T-cell (primary cell): ENCODE measurements at regions not wholly inside any gene's neighbourhood (a gene's known extent, or its start where the extent isn't known, plus 50 kb on each side); places are given as distances from the start of the nearest gene placed in this dataset.

Source experiments
- ATAC-seq, 4 experiments: fragments of 200-7000 bp in 3 of 4; fragments of 150-1000 bp in 1 of 4; cut with Tn5 transposase; replicated peaks in 1 of 4; 1 replicate in 3 of 4; 2 replicates in 1 of 4; pipeline ENCODE4 v1.10.0; 2021; ENCODE audit warnings: moderate library complexity in 3 of 4, mild to moderate bottlenecking in 2 of 4, moderate number of reproducible peaks in 1 of 4
- CTCF ChIA-PET, 2 donors: fragments of 300-600 bp; sonication (Branson Sonifier 250); formaldehyde crosslinking; loops; one replicate each; lab custom pipeline; 2022; ENCODE audit warnings: antibody characterized with exemption in 2 of 2; lab: Charles Lee
- POLR2A ChIA-PET, 2 donors: fragments of 300-600 bp; sonication (Branson Sonifier 250); formaldehyde crosslinking; loops; one replicate each; lab custom pipeline; 2022; ENCODE audit warnings: antibody characterized with exemption in 2 of 2; lab: Charles Lee
- DNase-seq, 35 experiments: peaks; one replicate each; pipeline versions ENCODE4 v3.0.0 to v3.0.0-alpha.2; 2013 to 2023
- H3K27ac ChIP-seq: one replicate; pipeline ENCODE4 v1.5.1; 2013; ENCODE audit warnings: low read length
- H3K27me3 ChIP-seq, 2 experiments: replicated peaks in 1 of 2; 1 replicate in 1 of 2; 2 replicates in 1 of 2; pipeline versions ENCODE4 v1.6.1 to v1.7.0; 2013; ENCODE audit warnings: low read length in 1 of 2, mixed read lengths in 1 of 2; ENCODE audit not compliant: control insufficient read depth in 2 of 2, insufficient read depth in 2 of 2; ENCODE audit errors: extremely low read depth in 1 of 2
- H3K36me3 ChIP-seq, 2 donors: 1 replicate in 1 of 2; 2 replicates in 1 of 2; pipeline versions ENCODE4 v1.6.1 to v1.7.0; 2013; ENCODE audit warnings: low read length in 1 of 2; ENCODE audit not compliant: control insufficient read depth in 2 of 2, insufficient read depth in 1 of 2; ENCODE audit errors: extremely low read depth in 1 of 2
- H3K4me1 ChIP-seq, 2 experiments: 1 replicate in 1 of 2; 2 replicates in 1 of 2; pipeline versions ENCODE4 v1.6.1 to v1.7.0; 2013; ENCODE audit warnings: low read length in 2 of 2, mixed read lengths in 1 of 2; ENCODE audit not compliant: insufficient read depth in 2 of 2, control insufficient read depth in 1 of 2; ENCODE audit errors: extremely low read depth in 1 of 2
- H3K4me3 ChIP-seq, 2 donors: 1 replicate in 1 of 2; 2 replicates in 1 of 2; pipeline versions ENCODE4 v1.5.1 to v1.7.0; 2013; ENCODE audit warnings: mild to moderate bottlenecking in 2 of 2, low read length in 1 of 2, moderate library complexity in 1 of 2; ENCODE audit not compliant: control insufficient read depth in 1 of 2; ENCODE audit errors: extremely low read depth in 1 of 2
- H3K9me3 ChIP-seq: 2 replicates; pipeline ENCODE4 v1.7.0; 2013
- H3K27ac Mint-ChIP-seq, 2 donors: one replicate each; pipeline ENCODE4 v1.8.0; 2020 to 2021; ENCODE audit warnings: mild to moderate bottlenecking in 2 of 2, mixed read lengths in 2 of 2
- H3K27me3 Mint-ChIP-seq, 2 donors: one replicate each; pipeline ENCODE4 v1.8.0; 2021 to 2022; ENCODE audit warnings: mixed read lengths in 2 of 2
- H3K36me3 Mint-ChIP-seq: one replicate; pipeline ENCODE4 v1.8.0; 2021; ENCODE audit warnings: mixed read lengths
- H3K4me1 Mint-ChIP-seq, 3 donors: one replicate each; pipeline ENCODE4 v1.8.0; 2020 to 2022; ENCODE audit warnings: mixed read lengths in 3 of 3, mild to moderate bottlenecking in 1 of 3
- H3K4me3 Mint-ChIP-seq, 3 donors: one replicate each; pipeline ENCODE4 v1.8.0; 2020 to 2022; ENCODE audit warnings: mild to moderate bottlenecking in 3 of 3, mixed read lengths in 3 of 3, moderate library complexity in 3 of 3
- H3K9me3 Mint-ChIP-seq, 3 donors: one replicate each; pipeline ENCODE4 v1.8.0; 2020 to 2022; ENCODE audit warnings: mixed read lengths in 3 of 3
- WGBS: methylation state at CpG from one replicate; pipeline ENCODE4 v1.1.5; 2013; ENCODE audit warnings: missing lambda C conversion rate; ENCODE audit not compliant: insufficient coverage; 5-methylcytosine and 5-hydroxymethylcytosine counted together

GRCh38 chr3:94787734-94788270 is 724.9 kb downstream of the NSUN3 start:
- no peak overlapping the region for H3K4me3 Mint-ChIP-seq
- H3K36me3 Mint-ChIP-seq: no peaks in the 10 kb centered on the region
- POLR2A ChIA-PET: interaction anchor here in 1 of 2 donors (0.7 kb wide), 1 partner anchor 24 kb away, joined by 6 read pairs; no protein-coding TSS in a partner anchor
- H3K9me3 ChIP-seq: peaks cover 2% of the 10 kb centered on the region
- DNase-seq (no peak), ATAC-seq (no peak)
- H3K36me3 ChIP-seq: no peaks in the 10 kb centered on the region
- no peak overlapping the region for H3K4me3 ChIP-seq
- H3K27ac ChIP-seq: no peak overlapping the region
- H3K27me3 Mint-ChIP-seq: no peaks in the 10 kb centered on the region
- no peaks in the 10 kb centered on the region for H3K4me1 ChIP-seq
- no CpG with 5 or more reads among the region's 1 CpG for WGBS
- peaks cover 4 to 13% (median 6%) of the 10 kb centered on the region in 3 donors for H3K9me3 Mint-ChIP-seq
- no peaks in the 10 kb centered on the region for H3K27me3 ChIP-seq
- H3K27ac Mint-ChIP-seq: no peak overlapping the region
- CTCF ChIA-PET: interaction anchor here in 1 of 2 donors (0.7 kb wide), 1 partner anchor 15 kb away, joined by 3 read pairs; no protein-coding TSS in a partner anchor
- no peaks in the 10 kb centered on the region for H3K4me1 Mint-ChIP-seq

- no peak overlapping the region for H3K27ac ChIP-seq
- no peak overlapping the region for H3K4me3 Mint-ChIP-seq
- no peaks in the 10 kb centered on the region for H3K36me3 ChIP-seq
- H3K4me3 ChIP-seq: no peak overlapping the region
- no peaks in the 10 kb centered on the region for H3K4me1 Mint-ChIP-seq
- POLR2A ChIA-PET: no interaction called here
- no peaks in the 10 kb centered on the region for H3K4me1 ChIP-seq
- CTCF ChIA-PET: no interaction called here
- peaks cover 5 to 11% (median 7%) of the 10 kb centered on the region in 3 donors for H3K9me3 Mint-ChIP-seq
- ATAC-seq: no peak
- no peak overlapping the region for H3K27ac Mint-ChIP-seq
- H3K27me3 Mint-ChIP-seq: no peaks in the 10 kb centered on the region
- DNase-seq: no peak
- no peaks in the 10 kb centered on the region for H3K27me3 ChIP-seq
- H3K36me3 Mint-ChIP-seq: no peaks in the 10 kb centered on the region
- H3K9me3 ChIP-seq: no peaks in the 10 kb centered on the region
Observed at GRCh38 chr3:94794563-94794962, 731.7 kb downstream of the NSUN3 start.

- H3K27ac ChIP-seq: no peak overlapping the region
- DNase-seq: no peak
- H3K9me3 ChIP-seq: no peaks in the 10 kb centered on the region
- Mint-ChIP-seq H3K27ac (no peak overlapping the region), H3K27me3 (no peaks in the 10 kb centered on the region), H3K9me3 (peaks cover 0 to 12% (median 11%) of the 10 kb centered on the region in 3 donors), H3K36me3 (no peaks in the 10 kb centered on the region), H3K4me3 (no peak overlapping the region), H3K4me1 (no peaks in the 10 kb centered on the region)
- no peaks in the 10 kb centered on the region for H3K4me1 ChIP-seq
- no CpG with 5 or more reads among the region's 1 CpG for WGBS
- ChIA-PET POLR2A (no interaction called here), CTCF (no interaction called here)
- no peaks in the 10 kb centered on the region for H3K27me3 ChIP-seq
- no peaks in the 10 kb centered on the region for H3K36me3 ChIP-seq
- ATAC-seq: no peak
- no peak overlapping the region for H3K4me3 ChIP-seq
Observed at GRCh38 chr3:94799420-94800060, 736.7 kb downstream of the NSUN3 start.

GRCh38 chr3:94811836-94812235 is 749.0 kb downstream of the NSUN3 start:
- H3K4me1 ChIP-seq: no peaks in the 10 kb centered on the region
- 80% methylated on average over 1 of the region's 2 CpGs for WGBS
- POLR2A ChIA-PET: no interaction called here
- CTCF ChIA-PET: no interaction called here
- peaks cover 4 to 13% (median 4%) of the 10 kb centered on the region in 3 donors for H3K9me3 Mint-ChIP-seq
- H3K4me3 ChIP-seq: no peak overlapping the region
- no peak for ATAC-seq
- no peaks in the 10 kb centered on the region for H3K27me3 Mint-ChIP-seq
- H3K4me1 Mint-ChIP-seq: no peaks in the 10 kb centered on the region
- no peak overlapping the region for H3K27ac ChIP-seq
- H3K36me3 Mint-ChIP-seq: no peaks in the 10 kb centered on the region
- H3K9me3 ChIP-seq: no peaks in the 10 kb centered on the region
- DNase-seq: no peak
- H3K36me3 ChIP-seq: no peaks in the 10 kb centered on the region
- H3K27ac Mint-ChIP-seq: no peak overlapping the region
- H3K27me3 ChIP-seq: no peaks in the 10 kb centered on the region
- H3K4me3 Mint-ChIP-seq: no peak overlapping the region

- Histone ChIP-seq H3K27me3 (no peaks in the 10 kb centered on the region), H3K4me3 (no peak overlapping the region), H3K27ac (no peak overlapping the region), H3K4me1 (no peaks in the 10 kb centered on the region), H3K9me3 (peaks cover 2% of the 10 kb centered on the region), H3K36me3 (no peaks in the 10 kb centered on the region)
- peaks cover 0 to 12% (median 11%) of the 10 kb centered on the region in 3 donors for H3K9me3 Mint-ChIP-seq
- ATAC-seq (no peak), DNase-seq (no peak)
- no peak overlapping the region for H3K4me3 Mint-ChIP-seq
- no CpG with 5 or more reads among the region's 1 CpG for WGBS
- no peak overlapping the region for H3K27ac Mint-ChIP-seq
- H3K4me1 Mint-ChIP-seq: no peaks in the 10 kb centered on the region
- H3K36me3 Mint-ChIP-seq: no peaks in the 10 kb centered on the region
- ChIA-PET CTCF (no interaction called here), POLR2A (no interaction called here)
- H3K27me3 Mint-ChIP-seq: no peaks in the 10 kb centered on the region
Observed at GRCh38 chr3:94821241-94821640, 758.4 kb downstream of the NSUN3 start.

- DNase-seq (no peak), ATAC-seq (no peak)
- H3K4me3 ChIP-seq: no peak overlapping the region
- ChIA-PET CTCF (no interaction called here), POLR2A (no interaction called here)
- WGBS: 60% methylated on average over 1 of the region's 2 CpGs
- Mint-ChIP-seq H3K27ac (no peak overlapping the region), H3K27me3 (no peaks in the 10 kb centered on the region), H3K4me1 (no peaks in the 10 kb centered on the region), H3K9me3 (peaks cover 5 to 12% (median 7%) of the 10 kb centered on the region in 3 donors), H3K4me3 (no peak overlapping the region), H3K36me3 (no peaks in the 10 kb centered on the region)
- H3K27ac ChIP-seq: no peak overlapping the region
- peaks cover 4% of the 10 kb centered on the region for H3K9me3 ChIP-seq
- no peaks in the 10 kb centered on the region for H3K36me3 ChIP-seq
- no peaks in the 10 kb centered on the region for H3K4me1 ChIP-seq
- H3K27me3 ChIP-seq: no peaks in the 10 kb centered on the region
Observed at GRCh38 chr3:94822298-94822697, 759.4 kb downstream of the NSUN3 start.
